Peyer's patch (tissue), 4 donors: ENCODE measurements at regions not wholly inside any gene's neighbourhood (a gene's known extent, or its start where the extent isn't known, plus 50 kb on each side); places are given as distances from the start of the nearest gene placed in this dataset.

Experiments
- POLR2A ChIP-seq, 2 donors: fragments of 450-650 bp; IDR thresholded peaks; one replicate each; pipeline ENCODE4 v1.5.1; 2017; ENCODE audit warnings: antibody characterized with exemption in 2 of 2, mild to moderate bottlenecking in 2 of 2, moderate library complexity in 2 of 2
- TF ChIP-seq, protein P1 (sequence below), 6 experiments: fragments of 450-650 bp in 4 of 6; fragments of 200-600 bp in 2 of 6; sonication (generic) in 1 of 6; IDR thresholded peaks; one replicate each; pipeline ENCODE4 v1.5.1; 2017 to 2019; ENCODE audit warnings: antibody characterized with exemption in 6 of 6, mild to moderate bottlenecking in 3 of 6, moderate library complexity in 1 of 6

DNA sequence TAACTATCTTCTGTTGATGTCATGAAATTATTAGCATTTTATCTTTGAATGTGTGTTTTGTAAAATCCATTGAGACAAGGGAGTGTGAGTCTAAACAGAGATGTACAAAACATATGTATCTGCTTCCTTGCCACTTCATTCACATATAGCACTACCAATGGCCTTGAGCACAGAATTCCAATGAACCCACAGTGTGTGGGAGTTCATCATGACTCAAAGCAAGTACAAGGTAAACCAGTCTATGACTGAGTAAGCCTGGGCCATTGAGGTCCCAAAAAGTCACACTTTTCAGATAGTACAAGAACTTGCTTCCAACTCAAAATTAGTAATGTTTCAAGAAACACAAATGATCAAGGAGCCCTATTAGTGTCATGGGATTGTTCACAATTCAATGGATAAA lies 218.6 kb downstream of the MANEA start:
- TF ChIP-seq, protein P1, sequence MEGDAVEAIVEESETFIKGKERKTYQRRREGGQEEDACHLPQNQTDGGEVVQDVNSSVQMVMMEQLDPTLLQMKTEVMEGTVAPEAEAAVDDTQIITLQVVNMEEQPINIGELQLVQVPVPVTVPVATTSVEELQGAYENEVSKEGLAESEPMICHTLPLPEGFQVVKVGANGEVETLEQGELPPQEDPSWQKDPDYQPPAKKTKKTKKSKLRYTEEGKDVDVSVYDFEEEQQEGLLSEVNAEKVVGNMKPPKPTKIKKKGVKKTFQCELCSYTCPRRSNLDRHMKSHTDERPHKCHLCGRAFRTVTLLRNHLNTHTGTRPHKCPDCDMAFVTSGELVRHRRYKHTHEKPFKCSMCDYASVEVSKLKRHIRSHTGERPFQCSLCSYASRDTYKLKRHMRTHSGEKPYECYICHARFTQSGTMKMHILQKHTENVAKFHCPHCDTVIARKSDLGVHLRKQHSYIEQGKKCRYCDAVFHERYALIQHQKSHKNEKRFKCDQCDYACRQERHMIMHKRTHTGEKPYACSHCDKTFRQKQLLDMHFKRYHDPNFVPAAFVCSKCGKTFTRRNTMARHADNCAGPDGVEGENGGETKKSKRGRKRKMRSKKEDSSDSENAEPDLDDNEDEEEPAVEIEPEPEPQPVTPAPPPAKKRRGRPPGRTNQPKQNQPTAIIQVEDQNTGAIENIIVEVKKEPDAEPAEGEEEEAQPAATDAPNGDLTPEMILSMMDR (IDR thresholded peaks at IDR 0.05): no peak
- TF ChIP-seq POLR2A (IDR thresholded peaks at IDR 0.05): no peak
